ENCODE measurements at regions not wholly inside any gene's neighbourhood (a gene's known extent, or its start where the extent isn't known, plus 50 kb on each side); places are given as distances from the start of the nearest gene placed in this dataset.

- ChIA-PET POLR2A (no interaction called here), CTCF (no interaction called here)
- DNase-seq = no peak
- no peak overlapping the region for H3K27ac Mint-ChIP-seq
- H3K4me3 Mint-ChIP-seq = no peak overlapping the region
- H3K27me3 Mint-ChIP-seq = no peaks in the 10 kb centered on the region
- H3K4me1 Mint-ChIP-seq = no peaks in the 10 kb centered on the region
- H3K9me3 Mint-ChIP-seq = peaks cover 5% of the 10 kb centered on the region
- H3K36me3 Mint-ChIP-seq (ENCODE audit: low read depth) = no peaks in the 10 kb centered on the region
These were observed 390.9 kb upstream of the PRICKLE1 start for GRCh38 chr12:42980441-42980840.

GRCh38 chr12:42979746-42980145 is 390.2 kb upstream of the PRICKLE1 start:
- H3K27me3 Mint-ChIP-seq = no peaks in the 10 kb centered on the region
- POLR2A ChIA-PET = no interaction called here
- no peaks in the 10 kb centered on the region for H3K36me3 Mint-ChIP-seq (ENCODE audit: low read depth)
- H3K27ac Mint-ChIP-seq = no peak overlapping the region
- CTCF ChIA-PET = no interaction called here
- DNase-seq = no peak
- H3K4me1 Mint-ChIP-seq = no peaks in the 10 kb centered on the region
- H3K9me3 Mint-ChIP-seq = peaks cover 5% of the 10 kb centered on the region
- H3K4me3 Mint-ChIP-seq = no peak overlapping the region

- Mint-ChIP-seq H3K4me1 (no peaks in the 10 kb centered on the region), H3K36me3 (ENCODE audit: low read depth) (no peaks in the 10 kb centered on the region), H3K4me3 (no peak overlapping the region), H3K27ac (no peak overlapping the region), H3K9me3 (peaks cover 5% of the 10 kb centered on the region), H3K27me3 (no peaks in the 10 kb centered on the region)
- ChIA-PET POLR2A (no interaction called here), CTCF (no interaction called here)
- no peak for DNase-seq
These were observed 389.2 kb upstream of the PRICKLE1 start for GRCh38 chr12:42978708-42979107.

GRCh38 chr12:42977451-42978230 is 388.1 kb upstream of the PRICKLE1 start:
- POLR2A ChIA-PET = no interaction called here
- Mint-ChIP-seq H3K27me3 (no peaks in the 10 kb centered on the region), H3K36me3 (ENCODE audit: low read depth) (no peaks in the 10 kb centered on the region), H3K9me3 (peaks cover 5% of the 10 kb centered on the region), H3K27ac (no peak overlapping the region), H3K4me3 (no peak overlapping the region), H3K4me1 (no peaks in the 10 kb centered on the region)
- no peak for DNase-seq
- CTCF ChIA-PET = no interaction called here

GRCh38 chr12:42976620-42977019 is 387.1 kb upstream of the PRICKLE1 start:
- POLR2A ChIA-PET = no interaction called here
- no peak for DNase-seq
- no peaks in the 10 kb centered on the region for H3K4me1 Mint-ChIP-seq
- H3K4me3 Mint-ChIP-seq = no peak overlapping the region
- no peaks in the 10 kb centered on the region for H3K27me3 Mint-ChIP-seq
- no peak overlapping the region for H3K27ac Mint-ChIP-seq
- no peaks in the 10 kb centered on the region for H3K36me3 Mint-ChIP-seq (ENCODE audit: low read depth)
- peaks cover 2% of the 10 kb centered on the region for H3K9me3 Mint-ChIP-seq
- CTCF ChIA-PET = no interaction called here

- H3K36me3 Mint-ChIP-seq (ENCODE audit: low read depth) = no peaks in the 10 kb centered on the region
- peaks cover 2% of the 10 kb centered on the region for H3K9me3 Mint-ChIP-seq
- no peaks in the 10 kb centered on the region for H3K27me3 Mint-ChIP-seq
- no peak overlapping the region for H3K27ac Mint-ChIP-seq
- no peak overlapping the region for H3K4me3 Mint-ChIP-seq
- POLR2A ChIA-PET = no interaction called here
- no peak for DNase-seq
- CTCF ChIA-PET = no interaction called here
- H3K4me1 Mint-ChIP-seq = no peaks in the 10 kb centered on the region
These were observed 386.6 kb upstream of the PRICKLE1 start for GRCh38 chr12:42976122-42976521.

GRCh38 chr12:42969355-42969754 is 379.8 kb upstream of the PRICKLE1 start:
- H3K27me3 Mint-ChIP-seq = no peaks in the 10 kb centered on the region
- ChIA-PET POLR2A (no interaction called here), CTCF (no interaction called here)
- no peak for DNase-seq
- peaks cover 4% of the 10 kb centered on the region for H3K9me3 Mint-ChIP-seq
- no peak overlapping the region for H3K27ac Mint-ChIP-seq
- no peak overlapping the region for H3K4me3 Mint-ChIP-seq
- H3K4me1 Mint-ChIP-seq = no peaks in the 10 kb centered on the region
- no peaks in the 10 kb centered on the region for H3K36me3 Mint-ChIP-seq (ENCODE audit: low read depth)

- Mint-ChIP-seq H3K27ac (no peak overlapping the region), H3K4me1 (no peaks in the 10 kb centered on the region), H3K36me3 (ENCODE audit: low read depth) (no peaks in the 10 kb centered on the region), H3K4me3 (no peak overlapping the region), H3K27me3 (no peaks in the 10 kb centered on the region), H3K9me3 (peaks cover 4% of the 10 kb centered on the region)
- ChIA-PET POLR2A (no interaction called here), CTCF (no interaction called here)
- no peak for DNase-seq
These were observed 378.9 kb upstream of the PRICKLE1 start for GRCh38 chr12:42968426-42968825.

- DNase-seq = no peak
- no peaks in the 10 kb centered on the region for H3K4me1 Mint-ChIP-seq
- H3K27ac Mint-ChIP-seq = no peak overlapping the region
- peaks cover 4% of the 10 kb centered on the region for H3K9me3 Mint-ChIP-seq
- no peak overlapping the region for H3K4me3 Mint-ChIP-seq
- POLR2A ChIA-PET = no interaction called here
- CTCF ChIA-PET = no interaction called here
- H3K36me3 Mint-ChIP-seq (ENCODE audit: low read depth) = no peaks in the 10 kb centered on the region
- no peaks in the 10 kb centered on the region for H3K27me3 Mint-ChIP-seq
These were observed 378.3 kb upstream of the PRICKLE1 start for GRCh38 chr12:42967850-42968249.

- H3K36me3 Mint-ChIP-seq (ENCODE audit: low read depth) = no peaks in the 10 kb centered on the region
- no peaks in the 10 kb centered on the region for H3K9me3 Mint-ChIP-seq
- no peak overlapping the region for H3K4me3 Mint-ChIP-seq
- ChIA-PET POLR2A (no interaction called here), CTCF (no interaction called here)
- no peak for DNase-seq
- no peaks in the 10 kb centered on the region for H3K4me1 Mint-ChIP-seq
- no peak overlapping the region for H3K27ac Mint-ChIP-seq
- no peaks in the 10 kb centered on the region for H3K27me3 Mint-ChIP-seq
These were observed 374.4 kb upstream of the PRICKLE1 start for GRCh38 chr12:42963988-42964387.

- ChIA-PET POLR2A (no interaction called here), CTCF (no interaction called here)
- no peaks in the 10 kb centered on the region for H3K4me1 Mint-ChIP-seq
- no peaks in the 10 kb centered on the region for H3K9me3 Mint-ChIP-seq
- H3K27ac Mint-ChIP-seq = no peak overlapping the region
- DNase-seq = no peak
- H3K4me3 Mint-ChIP-seq = no peak overlapping the region
- H3K36me3 Mint-ChIP-seq (ENCODE audit: low read depth) = no peaks in the 10 kb centered on the region
- no peaks in the 10 kb centered on the region for H3K27me3 Mint-ChIP-seq
These were observed 372.8 kb upstream of the PRICKLE1 start for GRCh38 chr12:42962384-42962783.

- no peaks in the 10 kb centered on the region for H3K36me3 Mint-ChIP-seq (ENCODE audit: low read depth)
- H3K4me1 Mint-ChIP-seq = no peaks in the 10 kb centered on the region
- no peaks in the 10 kb centered on the region for H3K27me3 Mint-ChIP-seq
- ChIA-PET CTCF (no interaction called here), POLR2A (no interaction called here)
- no peak overlapping the region for H3K4me3 Mint-ChIP-seq
- H3K27ac Mint-ChIP-seq = no peak overlapping the region
- no peak for DNase-seq
- no peaks in the 10 kb centered on the region for H3K9me3 Mint-ChIP-seq
These were observed 371.8 kb upstream of the PRICKLE1 start for GRCh38 chr12:42961395-42961794.

- CTCF ChIA-PET = no interaction called here
- POLR2A ChIA-PET = no interaction called here
- Mint-ChIP-seq H3K36me3 (ENCODE audit: low read depth) (no peaks in the 10 kb centered on the region), H3K27me3 (no peaks in the 10 kb centered on the region), H3K4me3 (no peak overlapping the region), H3K9me3 (no peaks in the 10 kb centered on the region), H3K27ac (no peak overlapping the region), H3K4me1 (no peaks in the 10 kb centered on the region)
- no peak for DNase-seq
These were observed 370.6 kb upstream of the PRICKLE1 start for GRCh38 chr12:42960087-42960527.

- Mint-ChIP-seq H3K4me3 (no peak overlapping the region), H3K4me1 (no peaks in the 10 kb centered on the region), H3K27me3 (no peaks in the 10 kb centered on the region), H3K36me3 (ENCODE audit: low read depth) (no peaks in the 10 kb centered on the region), H3K27ac (no peak overlapping the region), H3K9me3 (no peaks in the 10 kb centered on the region)
- ChIA-PET POLR2A (no interaction called here), CTCF (no interaction called here)
- no peak for DNase-seq
These were observed 368.7 kb upstream of the PRICKLE1 start for GRCh38 chr12:42958291-42958674.
